GM10266 (cell line): ENCODE measurements at regions not wholly inside any gene's neighbourhood (a gene's known extent, or its start where the extent isn't known, plus 50 kb on each side); places are given as distances from the start of the nearest gene placed in this dataset.

Source experiments
- DNase-seq: peaks from one replicate; pipeline ENCODE4 v3.0.0; 2012; ENCODE audit errors: extremely low spot score
- CTCF ChIP-seq: IDR thresholded peaks from 2 replicates; pipeline ENCODE4 v1.5.1; 2012; ENCODE audit warnings: mild to moderate bottlenecking, low read depth; ENCODE audit not compliant: control insufficient read depth, insufficient read depth; ENCODE audit errors: missing control alignments

GRCh38 chr9:129480745-129481144 lies 140.2 kb downstream of the C9orf50 start:
- TF ChIP-seq CTCF: no peak
- no peak for DNase-seq

- no peak for DNase-seq
- TF ChIP-seq CTCF: no peak
Observed at GRCh38 chr9:129480227-129480626, 140.7 kb downstream of the C9orf50 start.

- no peak for DNase-seq
- TF ChIP-seq CTCF: no peak
Observed at GRCh38 chr9:129479631-129480011, 141.3 kb downstream of the C9orf50 start.

- no peak for TF ChIP-seq CTCF
- no peak for DNase-seq
Observed at GRCh38 chr9:129478961-129479630, 141.8 kb downstream of the C9orf50 start.

GRCh38 chr9:129478461-129478860 lies 142.4 kb downstream of the C9orf50 start:
- no peak for DNase-seq
- TF ChIP-seq CTCF: no peak

- no peak for DNase-seq
- no peak for TF ChIP-seq CTCF
Observed at GRCh38 chr9:129476821-129477611, 143.9 kb downstream of the C9orf50 start.
